HCT116 (cell line): ENCODE measurements at regions not wholly inside any gene's neighbourhood (a gene's known extent, or its start where the extent isn't known, plus 50 kb on each side); places are given as distances from the start of the nearest gene placed in this dataset.

Experiments
- ATAC-seq: fragments of 200-7000 bp; cut with Tn5 transposase; 2 replicates; pipeline ENCODE4 v1.9.1; 2020; ENCODE audit warnings: mild to moderate bottlenecking, moderate library complexity
- BruUV-seq: library from RNA; stranded (reverse); fragments of 400-500 nt; replicated peaks from 2 replicates; lab custom pipeline; 2021; lab: Mats Ljungman, UMichigan
- CTCF ChIA-PET: fragments of 300-600 bp; sonication (Branson Sonifier 250); formaldehyde crosslinking; loops from one replicate; lab custom pipeline; 2021; ENCODE audit warnings: antibody characterized with exemption; lab: Charles Lee
- POLR2A ChIA-PET: fragments of 300-600, 350-600 bp; sonication (Branson Sonifier 250); formaldehyde crosslinking; loops from one replicate; lab custom pipeline; 2021; ENCODE audit warnings: antibody characterized with exemption; lab: Charles Lee
- RAD21 ChIA-PET, 2 experiments: fragments of 300-600 bp; sonication (Branson Sonifier 250); formaldehyde crosslinking; loops; one replicate each; lab custom pipeline; 2023; ENCODE audit warnings: low total read pairs in 2 of 2; ENCODE audit not compliant: uncharacterized antibody in 2 of 2, unreplicated experiment in 2 of 2, low non-redundant PET in 1 of 2; lab: Charles Lee
- DNase-seq: peaks from one replicate; pipeline ENCODE4 v3.0.0-alpha.2; 2010; ENCODE audit warnings: low read depth, low spot score
- H2AFZ ChIP-seq: fragments of 200-600 bp; shearing (Covaris generic), sonication (generic); 2 replicates; pipeline ENCODE4 v1.6.1; 2017; ENCODE audit warnings: low read depth, mixed run types, mixed read lengths, antibody characterized with exemption, low read length; ENCODE audit not compliant: poor library complexity, severe bottlenecking
- H3K27ac ChIP-seq: 2 replicates; pipeline ENCODE4 v1.5.1; 2012; ENCODE audit warnings: low read depth, low read length
- H3K27me3 ChIP-seq: fragments of 200-600 bp; sonication (generic); 2 replicates; pipeline ENCODE4 v1.6.1; 2016; ENCODE audit warnings: mixed run types, low read length, mixed read lengths; ENCODE audit not compliant: insufficient read depth
- H3K36me3 ChIP-seq, 2 experiments: fragments of 200-500 bp in 1 of 2; fragments of 200-600 bp in 1 of 2; sonication (Bioruptor generic) in 1 of 2; sonication (generic) in 1 of 2; 2 replicates each; pipeline versions ENCODE4 v1.5.1 to v1.6.1; 2014 to 2016; ENCODE audit warnings: low read length in 2 of 2, inconsistent platforms in 1 of 2, mixed read lengths in 1 of 2, mixed run types in 1 of 2; ENCODE audit not compliant: insufficient read depth in 2 of 2, control insufficient read depth in 1 of 2
- H3K4me1 ChIP-seq, 2 experiments: fragments of 200-600 bp in 1 of 2; sonication (generic) in 1 of 2; 2 replicates each; pipeline versions ENCODE4 v1.5.1 to v1.6.1; 2012 to 2017; ENCODE audit warnings: low read length in 2 of 2, inconsistent platforms in 1 of 2, mild to moderate bottlenecking in 1 of 2, mixed read lengths in 1 of 2, mixed run types in 1 of 2, moderate library complexity in 1 of 2; ENCODE audit not compliant: insufficient read depth in 2 of 2, control insufficient read depth in 1 of 2
- H3K4me2 ChIP-seq: fragments of 200-600 bp; sonication (generic); 2 replicates; pipeline ENCODE4 v1.6.1; 2017; ENCODE audit warnings: mixed run types, low read length, mixed read lengths
- H3K4me3 ChIP-seq, 2 experiments: fragments of 200-600 bp in 1 of 2; sonication (generic) in 1 of 2; replicated peaks in 1 of 2; 2 replicates each; pipeline ENCODE4 v1.5.1; 2011 to 2016; ENCODE audit warnings: low read length in 2 of 2, control low read depth in 1 of 2, low read depth in 1 of 2, mild to moderate bottlenecking in 1 of 2, mixed read lengths in 1 of 2, mixed run types in 1 of 2
- H3K79me2 ChIP-seq: fragments of 200-600 bp; sonication (generic); 2 replicates; pipeline ENCODE4 v1.6.1; 2017; ENCODE audit warnings: mild to moderate bottlenecking, mixed run types, low read length, moderate library complexity, mixed read lengths; ENCODE audit not compliant: insufficient read depth
- H3K9ac ChIP-seq: fragments of 200-600 bp; sonication (generic); 2 replicates; pipeline ENCODE4 v1.6.1; 2016; ENCODE audit warnings: low read length, mixed read lengths
- H3K9me2 ChIP-seq: fragments of 200-600 bp; sonication (generic), shearing (Covaris generic); 2 replicates; pipeline ENCODE4 v1.6.1; 2017; ENCODE audit warnings: mixed run types, mild to moderate bottlenecking, moderate library complexity; ENCODE audit not compliant: insufficient read depth
- H3K9me3 ChIP-seq, 2 experiments: fragments of 200-500 bp in 1 of 2; fragments of 200-600 bp in 1 of 2; sonication (Bioruptor generic) in 1 of 2; sonication (generic) in 1 of 2; 2 replicates each; pipeline ENCODE4 v1.6.1; 2014 to 2017; ENCODE audit warnings: low read length in 2 of 2, mixed read lengths in 2 of 2, inconsistent platforms in 1 of 2, low read depth in 1 of 2, mild to moderate bottlenecking in 1 of 2, mixed run types in 1 of 2, moderate library complexity in 1 of 2; ENCODE audit not compliant: control insufficient read depth in 1 of 2, insufficient read depth in 1 of 2
- H4K20me1 ChIP-seq: fragments of 200-600 bp; sonication (generic), shearing (Covaris generic); 2 replicates; pipeline ENCODE4 v1.6.1; 2017; ENCODE audit warnings: mixed run types, mild to moderate bottlenecking, moderate library complexity; ENCODE audit not compliant: insufficient read depth
- ATF3 ChIP-seq: IDR thresholded peaks from 2 replicates; pipeline ENCODE4 v1.6.1; 2012
- CBX3 ChIP-seq: IDR thresholded peaks from 2 replicates; pipeline ENCODE4 v1.6.1; 2012; ENCODE audit warnings: low read depth
- CEBPB ChIP-seq: IDR thresholded peaks from 2 replicates; pipeline ENCODE4 v1.6.1; 2012; ENCODE audit warnings: low read depth
- CTCF ChIP-seq, 3 experiments: fragments of 200-600 bp in 1 of 3; sonication (generic) in 1 of 3; IDR thresholded peaks in 2 of 3; conservative IDR thresholded peaks in 1 of 3; 2 replicates each; pipeline ENCODE4 v1.5.1; 2012 to 2017; ENCODE audit warnings: low read depth in 2 of 3, low read length in 2 of 3, antibody characterized with exemption in 1 of 3, borderline replicate concordance in 1 of 3, control low read depth in 1 of 3, mild to moderate bottlenecking in 1 of 3, mixed read lengths in 1 of 3, mixed run types in 1 of 3, moderate library complexity in 1 of 3; ENCODE audit not compliant: insufficient read depth in 1 of 3
- EZH2 ChIP-seq: fragments of 200-600 bp; sonication (generic); IDR thresholded peaks from 2 replicates; pipeline ENCODE4 v1.6.1; 2017; ENCODE audit warnings: antibody characterized with exemption, mixed run types
- EZH2phosphoT487 ChIP-seq: fragments of 200-600 bp; IDR thresholded peaks from 2 replicates; pipeline ENCODE4 v1.6.1; 2018; ENCODE audit warnings: antibody characterized with exemption, borderline replicate concordance
- FOSL1 ChIP-seq: IDR thresholded peaks from 2 replicates; pipeline ENCODE4 v1.6.1; 2012; ENCODE audit warnings: low read depth
- MAX ChIP-seq: IDR thresholded peaks from 2 replicates; pipeline ENCODE4 v1.6.1; 2012
- POLR2A ChIP-seq: IDR thresholded peaks from 2 replicates; pipeline ENCODE4 v1.7.0; 2011; ENCODE audit warnings: borderline replicate concordance; ENCODE audit not compliant: insufficient read depth, insufficient read length; ENCODE audit errors: extremely low read depth
- POLR2AphosphoS5 ChIP-seq: IDR thresholded peaks from 2 replicates; pipeline ENCODE4 v1.6.1; 2011; ENCODE audit warnings: mild to moderate bottlenecking, low read depth, low read length, moderate library complexity
- RAD21 ChIP-seq: IDR thresholded peaks from 2 replicates; pipeline ENCODE4 v1.6.1; 2012; ENCODE audit warnings: low read depth, mild to moderate bottlenecking
- SP1 ChIP-seq: IDR thresholded peaks from 2 replicates; pipeline ENCODE4 v1.6.1; 2012; ENCODE audit warnings: low read depth
- SRF ChIP-seq: IDR thresholded peaks from 2 replicates; pipeline ENCODE4 v1.6.1; 2012; ENCODE audit warnings: low read depth
- TCF7L2 ChIP-seq: IDR thresholded peaks from 2 replicates; pipeline ENCODE4 v1.7.0; 2011; ENCODE audit warnings: borderline replicate concordance, inconsistent platforms; ENCODE audit not compliant: insufficient read depth, insufficient read length; ENCODE audit errors: extremely low read depth
- YY1 ChIP-seq: IDR thresholded peaks from 2 replicates; pipeline ENCODE4 v1.6.1; 2011; ENCODE audit warnings: low read length, low read depth, moderate library complexity, mild to moderate bottlenecking; ENCODE audit not compliant: insufficient replicate concordance; ENCODE audit errors: extremely low read depth
- ZBTB33 ChIP-seq: IDR thresholded peaks from 2 replicates; pipeline ENCODE4 v1.6.1; 2011; ENCODE audit warnings: mild to moderate bottlenecking, low read length, moderate library complexity; ENCODE audit not compliant: insufficient replicate concordance; ENCODE audit errors: extremely low read depth
- ZFX ChIP-seq: fragments of 450-650 bp; IDR thresholded peaks from 2 replicates; pipeline ENCODE4 v1.6.1; 2017
- ZNF274 ChIP-seq: fragments of 200-500 bp; sonication (Bioruptor generic); IDR thresholded peaks from 2 replicates; pipeline ENCODE4 v1.6.1; 2014; ENCODE audit warnings: mild to moderate bottlenecking, low read depth, low read length, inconsistent platforms
- intact Hi-C: fragments of 100-400 bp; cut with micrococcal nuclease; formaldehyde crosslinking; loops from 2 replicates; pipeline ENCODE4 v1.10.0; 2022

GRCh38 chr15:37793851-37794250 is 140.6 kb upstream of the TMCO5A start:
- Histone ChIP-seq H3K9me3 (no peaks in the 10 kb centered on the region), H2AFZ (no peak overlapping the region), H3K4me1 (peaks cover 4 to 16% of the 10 kb centered on the region in 2 experiments; a peak in 3 of 4 replicates), H3K9me2 (no peaks in the 10 kb centered on the region), H3K9ac (no peak overlapping the region), H3K79me2 (no peaks in the 10 kb centered on the region), H4K20me1 (no peaks in the 10 kb centered on the region), H3K4me3 (no peak overlapping the region), H3K36me3 (no peaks in the 10 kb centered on the region; a peak in 1 of 4 replicates), H3K27me3 (no peaks in the 10 kb centered on the region), H3K27ac (no peak overlapping the region), H3K4me2 (no peak overlapping the region)
- ChIA-PET CTCF (interaction anchor here (1.2 kb wide), 1 partner anchor 29 kb away, joined by 4 read pairs; no protein-coding TSS in a partner anchor), POLR2A (interaction anchor here (0.7 kb wide), 1 partner anchor 587 kb away, joined by 3 read pairs; no protein-coding TSS in a partner anchor), RAD21 (no interaction called here)
- intact Hi-C loops = no loop called here
- DNase-seq (no peak), ATAC-seq (no peak)
- TF ChIP-seq POLR2AphosphoS5 (no peak), SP1 (no peak), POLR2A (no peak), ZBTB33 (no peak), TCF7L2 (no peak), CBX3 (no peak), RAD21 (peak; percentile 34; the same call in 1 of the 2 replicates), MAX (no peak), EZH2 (no peak), ATF3 (no peak), CEBPB (no peak), ZFX (no peak), YY1 (no peak), EZH2phosphoT487 (no peak), SRF (no peak), FOSL1 (no peak), CTCF (IDR thresholded peaks at IDR 0.05 in 2 of 3, conservative IDR thresholded peaks at IDR 0.05 in 1 of 3; ENCODE audit: borderline replicate concordance in 1 of 3, insufficient read depth in 1 of 3, low read depth in 2 of 3, low read length in 2 of 3) (peak in 2 of 3 experiments; percentile 31 to 40; a peak in 1 of 6 replicates), ZNF274 (no peak)
- no TSS peak for BruUV-seq
